Brain pericyte (primary cell): ENCODE measurements at regions not wholly inside any gene's neighbourhood (a gene's known extent, or its start where the extent isn't known, plus 50 kb on each side); places are given as distances from the start of the nearest gene placed in this dataset.

Experiments used
- DNase-seq: peaks from one replicate; pipeline ENCODE4 v3.0.0-alpha.2; 2012; ENCODE audit warnings: low read depth, low spot score

- DNase-seq: no peak
These were observed 100.6 kb upstream of the PLPPR4 start for GRCh38 chr1:99163671-99164070.

DNA sequence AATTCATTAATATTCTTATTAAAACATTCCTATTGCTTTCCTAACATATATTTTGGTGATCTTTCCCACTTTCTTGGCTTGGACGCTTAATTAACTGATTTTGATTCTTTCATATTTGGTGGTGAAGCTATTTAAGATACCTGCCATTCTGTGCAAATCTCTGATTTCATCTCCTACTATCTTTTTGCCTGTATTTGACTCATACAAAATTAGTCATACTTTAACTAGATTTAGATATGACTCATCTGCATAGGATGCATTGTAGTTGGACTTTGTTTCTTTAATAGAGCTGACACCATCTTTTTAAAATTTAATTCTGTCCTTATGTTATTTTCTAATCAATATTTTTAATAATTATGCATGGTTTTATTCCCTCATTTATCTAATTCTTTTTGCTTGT, 93.8 kb upstream of the PLPPR4 start:
- no peak for DNase-seq

- no peak for DNase-seq
These were observed 93.0 kb upstream of the PLPPR4 start for GRCh38 chr1:99171184-99171813.

DNA sequence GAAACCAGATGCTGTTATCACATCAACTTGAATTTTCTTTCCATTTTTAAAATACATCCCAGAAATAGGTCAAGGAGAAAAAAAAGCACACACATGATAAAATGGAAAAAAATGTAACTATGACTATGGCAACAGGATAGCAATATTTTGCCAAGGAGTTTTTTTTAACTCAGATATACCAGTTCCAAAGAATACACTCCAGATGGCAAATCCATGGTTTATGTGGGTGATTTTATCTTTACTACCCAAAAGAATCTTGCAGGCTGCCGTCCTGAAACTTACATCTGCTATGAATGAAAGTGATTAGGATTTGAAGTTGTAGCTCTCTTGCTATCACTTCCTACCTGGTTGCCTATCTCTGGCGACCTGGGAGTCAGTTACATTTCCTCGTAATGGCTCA, 91.0 kb upstream of the PLPPR4 start:
- no peak for DNase-seq

DNA sequence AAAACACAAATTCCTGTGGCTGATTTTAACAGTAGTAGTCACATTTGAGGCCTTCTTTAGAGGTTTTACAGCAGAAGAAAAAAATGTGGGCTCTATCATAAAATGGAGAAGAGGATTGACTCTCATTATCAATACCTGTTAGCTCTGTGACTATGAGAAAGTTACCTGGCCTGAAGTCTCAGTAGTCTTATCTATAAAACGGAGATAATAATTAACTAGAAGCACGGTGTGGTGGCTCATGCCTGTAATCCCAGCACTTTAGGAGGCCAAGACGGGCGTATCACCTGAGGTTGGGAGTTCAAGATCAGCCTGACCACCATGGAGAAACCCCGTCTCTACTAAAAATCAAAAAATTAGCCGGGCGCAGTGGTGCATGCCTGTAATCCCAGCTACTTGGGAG, 90.4 kb upstream of the PLPPR4 start:
- no peak for DNase-seq

- no peak for DNase-seq
These were observed 87.5 kb upstream of the PLPPR4 start for GRCh38 chr1:99176753-99177152.

GRCh38 chr1:99177465-99177864, 86.8 kb upstream of the PLPPR4 start:
- no peak for DNase-seq

DNA sequence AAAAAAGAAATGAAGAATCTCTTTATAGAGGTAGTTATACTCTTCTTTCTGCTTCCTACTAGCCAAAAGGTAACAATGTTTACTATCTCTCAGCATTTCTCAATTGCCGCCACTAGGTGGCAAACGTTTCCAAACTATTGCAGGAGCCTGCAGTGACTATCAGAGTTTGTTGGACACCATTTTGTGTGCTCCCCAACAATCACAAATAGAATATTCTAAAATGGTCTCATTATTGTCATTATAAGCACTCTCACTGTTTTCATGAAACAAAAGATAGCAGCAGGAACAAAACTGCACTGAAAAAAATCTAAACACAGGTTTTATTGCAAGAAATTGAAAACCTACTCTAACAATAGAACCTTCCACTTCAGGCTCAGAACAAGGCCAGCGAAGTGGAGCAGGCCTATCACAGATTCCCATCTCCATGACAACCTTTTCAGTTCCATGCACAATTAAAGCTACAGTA, 83.9 kb upstream of the PLPPR4 start:
- DNase-seq: peak; percentile 37

DNA sequence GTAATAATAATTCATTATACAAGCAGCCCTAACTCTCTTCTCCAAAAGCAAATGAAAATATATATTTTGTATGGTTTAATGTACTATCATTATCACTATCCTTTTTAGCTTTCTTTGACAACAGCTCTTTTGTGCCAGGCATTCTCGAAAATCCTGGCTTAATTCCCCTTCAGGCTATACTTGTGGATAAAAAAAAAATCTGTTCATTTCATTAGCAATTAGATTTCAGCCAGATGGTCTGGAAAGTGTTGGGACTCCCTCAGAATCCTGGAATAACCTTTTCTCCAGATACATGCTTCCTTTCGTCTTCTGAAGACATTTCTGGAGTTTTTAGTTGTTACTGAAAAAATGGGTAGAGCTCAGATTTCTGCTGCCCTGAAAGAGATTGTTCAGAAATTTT, 83.4 kb upstream of the PLPPR4 start:
- DNase-seq: no peak

GRCh38 chr1:99181892-99182291, 82.4 kb upstream of the PLPPR4 start:
- DNase-seq: no peak

- no peak for DNase-seq
These were observed 79.1 kb upstream of the PLPPR4 start for GRCh38 chr1:99185196-99185595.

DNA sequence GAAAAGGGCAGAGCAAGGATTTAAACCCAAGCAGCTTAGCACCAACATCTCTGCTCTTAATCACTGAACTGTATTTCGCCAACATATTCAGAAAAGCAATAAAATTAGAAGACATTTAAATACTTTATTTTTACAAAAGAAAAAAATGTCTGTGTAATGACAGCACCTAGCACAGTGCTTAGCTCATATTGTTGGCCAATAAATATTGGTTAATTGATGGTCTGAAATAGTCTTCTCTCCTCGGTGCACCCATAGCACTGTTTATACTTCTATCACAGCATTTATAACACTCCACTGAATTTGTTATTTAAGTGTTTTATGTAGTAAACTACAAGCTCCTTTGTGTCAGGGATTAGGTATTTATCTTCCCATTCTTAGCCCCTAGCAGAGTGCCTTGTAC, 70.9 kb upstream of the PLPPR4 start:
- no peak for DNase-seq

DNA sequence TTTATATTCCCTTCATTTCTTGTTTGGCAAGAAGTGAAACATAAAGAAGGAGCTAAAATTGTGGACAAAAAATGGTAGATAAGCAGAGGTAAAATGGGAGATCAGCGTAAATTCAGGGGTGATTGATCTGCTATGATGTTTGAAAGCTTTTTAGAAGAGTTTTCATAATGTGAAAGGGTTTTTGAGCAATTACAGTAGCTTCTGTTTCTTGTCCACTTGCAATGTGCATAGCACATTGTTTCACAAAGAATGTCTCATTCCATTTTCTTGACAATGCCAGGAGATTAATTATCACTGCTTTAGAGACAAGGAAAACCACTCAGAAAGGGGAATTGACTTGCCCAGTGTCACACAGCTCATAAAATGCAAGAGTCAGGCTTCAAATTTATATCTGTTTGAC, 65.9 kb upstream of the PLPPR4 start:
- no peak for DNase-seq

GRCh38 chr1:99207216-99207615, 57.1 kb upstream of the PLPPR4 start:
- DNase-seq: no peak
